ENCODE measurements at regions not wholly inside any gene's neighbourhood (a gene's known extent, or its start where the extent isn't known, plus 50 kb on each side); places are given as distances from the start of the nearest gene placed in this dataset.

- H3K27me3 ChIP-seq (ENCODE audit: control insufficient read depth, insufficient read depth, low read length), result no peaks in the 10 kb centered on the region
- TF ChIP-seq CTCF (IDR thresholded peaks at IDR 0.05; ENCODE audit: borderline replicate concordance, extremely low read depth, insufficient read depth), result no peak
- FAIRE-seq (no peak), DNase-seq (no peak)
- peaks cover 0 to 11% (median 3%) of the 10 kb centered on the region in 3 donors for H3K9me3 ChIP-seq (ENCODE audit: control insufficient read depth in 2 of 3, insufficient read depth in 1 of 3, low read length in 3 of 3)
- no peak overlapping the region for H3K4me3 ChIP-seq (ENCODE audit: low read length in 3 of 3)
- intact Hi-C loops (cut with DNase I), result no loop called here
- H3K9ac ChIP-seq (ENCODE audit: low read length in 3 of 3), result no peak overlapping the region
- no peaks in the 10 kb centered on the region for H3K4me1 ChIP-seq (ENCODE audit: control insufficient read depth in 2 of 3, insufficient read depth in 2 of 3, low read depth in 1 of 3, low read length in 3 of 3)
- H3K36me3 ChIP-seq (ENCODE audit: control insufficient read depth in 2 of 3, insufficient read depth in 3 of 3, low read length in 3 of 3), result no peaks in the 10 kb centered on the region
- no peak overlapping the region for H3K27ac ChIP-seq (ENCODE audit: low read depth in 2 of 2, low read length in 2 of 2)
These were observed 312.0 kb upstream of the TMC3 start for GRCh38 chr15:81686021-81686420.

- no peak overlapping the region for H3K27ac ChIP-seq (ENCODE audit: low read depth in 2 of 2, low read length in 2 of 2)
- no peak overlapping the region for H3K9ac ChIP-seq (ENCODE audit: low read length in 3 of 3)
- no peaks in the 10 kb centered on the region for H3K4me1 ChIP-seq (ENCODE audit: control insufficient read depth in 2 of 3, insufficient read depth in 2 of 3, low read depth in 1 of 3, low read length in 3 of 3)
- H3K9me3 ChIP-seq (ENCODE audit: control insufficient read depth in 2 of 3, insufficient read depth in 1 of 3, low read length in 3 of 3), result peaks cover 0 to 11% (median 3%) of the 10 kb centered on the region in 3 donors
- TF ChIP-seq CTCF (IDR thresholded peaks at IDR 0.05; ENCODE audit: borderline replicate concordance, extremely low read depth, insufficient read depth), result no peak
- DNase-seq (no peak), FAIRE-seq (no peak)
- intact Hi-C loops (cut with DNase I), result no loop called here
- H3K27me3 ChIP-seq (ENCODE audit: control insufficient read depth, insufficient read depth, low read length), result no peaks in the 10 kb centered on the region
- no peaks in the 10 kb centered on the region for H3K36me3 ChIP-seq (ENCODE audit: control insufficient read depth in 2 of 3, insufficient read depth in 3 of 3, low read length in 3 of 3)
- H3K4me3 ChIP-seq (ENCODE audit: low read length in 3 of 3), result no peak overlapping the region
These were observed 311.2 kb upstream of the TMC3 start for GRCh38 chr15:81685237-81685636.

- H3K9ac ChIP-seq (ENCODE audit: low read length in 3 of 3), result no peak overlapping the region
- H3K4me3 ChIP-seq (ENCODE audit: low read length in 3 of 3), result no peak overlapping the region
- no peaks in the 10 kb centered on the region for H3K36me3 ChIP-seq (ENCODE audit: control insufficient read depth in 2 of 3, insufficient read depth in 3 of 3, low read length in 3 of 3)
- no peaks in the 10 kb centered on the region for H3K4me1 ChIP-seq (ENCODE audit: control insufficient read depth in 2 of 3, insufficient read depth in 2 of 3, low read depth in 1 of 3, low read length in 3 of 3)
- H3K27me3 ChIP-seq (ENCODE audit: control insufficient read depth, insufficient read depth, low read length), result no peaks in the 10 kb centered on the region
- no peak for FAIRE-seq
- DNase-seq, result no peak
- no peak overlapping the region for H3K27ac ChIP-seq (ENCODE audit: low read depth in 2 of 2, low read length in 2 of 2)
- H3K9me3 ChIP-seq (ENCODE audit: control insufficient read depth in 2 of 3, insufficient read depth in 1 of 3, low read length in 3 of 3), result peaks cover 0 to 13% (median 0%) of the 10 kb centered on the region in 3 donors
- TF ChIP-seq CTCF (IDR thresholded peaks at IDR 0.05; ENCODE audit: borderline replicate concordance, extremely low read depth, insufficient read depth), result no peak
- intact Hi-C loops (cut with DNase I), result no loop called here
These were observed 306.8 kb upstream of the TMC3 start for GRCh38 chr15:81680829-81681228.

GRCh38 chr15:81666839-81667238 is 292.8 kb upstream of the TMC3 start:
- no peak for TF ChIP-seq CTCF (IDR thresholded peaks at IDR 0.05; ENCODE audit: borderline replicate concordance, extremely low read depth, insufficient read depth)
- no peaks in the 10 kb centered on the region for H3K27me3 ChIP-seq (ENCODE audit: control insufficient read depth, insufficient read depth, low read length)
- H3K4me1 ChIP-seq (ENCODE audit: control insufficient read depth in 2 of 3, insufficient read depth in 2 of 3, low read depth in 1 of 3, low read length in 3 of 3), result no peaks in the 10 kb centered on the region
- no peak overlapping the region for H3K4me3 ChIP-seq (ENCODE audit: low read length in 3 of 3)
- no peaks in the 10 kb centered on the region for H3K9me3 ChIP-seq (ENCODE audit: control insufficient read depth in 2 of 3, insufficient read depth in 1 of 3, low read length in 3 of 3)
- DNase-seq (no peak), FAIRE-seq (no peak)
- intact Hi-C loops (cut with DNase I), result no loop called here
- no peak overlapping the region for H3K27ac ChIP-seq (ENCODE audit: low read depth in 2 of 2, low read length in 2 of 2)
- H3K9ac ChIP-seq (ENCODE audit: low read length in 3 of 3), result no peak overlapping the region
- no peaks in the 10 kb centered on the region for H3K36me3 ChIP-seq (ENCODE audit: control insufficient read depth in 2 of 3, insufficient read depth in 3 of 3, low read length in 3 of 3)

All from kidney (tissue), 13 donors.